Suppressor macrophage treated with lipopolysaccharide for 1 hour (primary cell): ENCODE measurements at regions not wholly inside any gene's neighbourhood (a gene's known extent, or its start where the extent isn't known, plus 50 kb on each side); places are given as distances from the start of the nearest gene placed in this dataset.

Experiments
- DNase-seq, 3 donors: peaks; one replicate each; pipeline ENCODE4 v3.0.0-alpha.2; 2020 to 2022

DNA sequence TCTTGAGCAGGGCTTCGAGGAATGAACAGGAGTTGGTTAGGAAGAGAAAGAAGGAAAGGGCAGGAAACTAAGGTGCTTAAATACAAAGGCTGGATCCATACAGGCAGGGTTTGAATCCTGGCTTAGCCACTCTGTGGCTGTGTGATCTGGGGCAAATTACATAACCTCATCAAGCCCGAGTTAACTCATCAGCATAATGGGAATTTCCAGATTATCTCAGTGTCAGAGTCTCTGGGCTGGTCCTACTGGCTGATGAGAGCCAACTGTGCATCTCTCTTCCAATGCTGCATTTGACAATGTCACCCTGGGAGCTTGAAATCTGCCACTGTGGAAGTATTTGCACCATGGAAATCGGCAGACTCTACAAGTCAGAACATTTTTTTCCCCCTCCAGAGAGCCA, 83.8 kb upstream of the SLC6A6 start:
- peak; percentile 73 to 79 (median 75) for DNase-seq

DNA sequence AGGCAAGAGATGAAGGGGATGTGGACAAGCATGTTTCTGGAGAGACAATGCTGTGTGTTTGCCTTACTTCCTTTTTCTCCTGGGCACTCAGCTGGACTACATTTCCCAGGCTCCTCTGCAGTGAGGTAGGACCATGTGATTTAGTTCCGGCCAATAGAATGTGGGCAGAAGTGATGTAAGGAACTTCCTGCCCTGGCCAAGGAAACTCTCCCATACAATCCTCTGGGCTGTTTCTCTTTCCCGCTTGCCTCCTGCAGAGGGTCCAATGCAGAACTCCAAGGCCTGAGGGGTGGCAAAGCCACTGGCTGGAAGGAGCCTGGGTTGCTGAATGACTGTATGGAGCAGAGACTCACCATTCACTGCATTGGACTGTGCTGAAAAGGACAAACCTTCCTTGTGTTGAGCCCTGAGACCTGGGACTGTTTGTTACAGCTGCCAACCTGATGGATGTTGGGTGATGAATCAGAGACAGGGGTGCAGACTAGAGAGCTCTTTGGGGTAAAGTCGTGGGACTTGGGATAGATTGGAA, 82.7 kb upstream of the SLC6A6 start:
- peak; percentile 88 to 93 (median 91) for DNase-seq

DNA sequence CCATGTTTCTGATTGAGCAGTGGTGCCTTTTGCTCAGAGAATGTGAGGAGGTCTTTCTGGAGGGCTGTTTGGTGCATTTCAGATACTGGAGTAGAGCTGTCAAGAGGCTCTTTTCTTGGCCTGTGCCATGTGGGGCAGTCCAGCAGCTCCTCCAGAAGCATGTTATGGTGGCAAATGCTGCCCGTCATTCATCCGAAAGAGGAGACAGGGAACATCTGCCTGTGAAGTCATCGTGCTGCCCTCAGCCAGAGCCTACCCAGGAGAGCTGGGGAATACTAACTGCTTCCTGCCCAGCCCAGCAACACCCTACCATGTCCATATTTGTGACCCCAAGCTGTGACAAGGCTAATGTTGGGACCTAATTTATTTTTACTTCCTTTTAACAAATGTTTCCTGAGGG, 82.2 kb upstream of the SLC6A6 start:
- DNase-seq, result no peak

DNA sequence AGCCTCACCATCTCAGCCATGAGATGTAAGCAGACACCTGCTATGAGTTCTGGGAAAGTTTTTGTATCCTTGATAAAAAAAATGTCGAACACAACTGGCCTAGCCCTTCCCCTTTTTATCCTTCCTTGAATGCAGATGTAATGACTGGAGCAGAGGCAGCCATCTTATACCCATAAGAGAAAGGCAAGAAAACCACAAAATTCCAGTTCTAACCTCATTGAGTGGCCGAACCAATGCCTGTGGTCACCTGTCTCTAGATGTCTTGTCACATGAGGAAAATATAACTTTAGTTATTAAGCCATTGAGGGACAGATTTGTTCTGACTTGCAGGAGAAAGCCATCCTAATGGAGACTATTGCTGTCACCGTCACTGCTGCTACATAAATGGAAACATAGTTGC, 80.4 kb upstream of the SLC6A6 start:
- DNase-seq, result no peak

DNA sequence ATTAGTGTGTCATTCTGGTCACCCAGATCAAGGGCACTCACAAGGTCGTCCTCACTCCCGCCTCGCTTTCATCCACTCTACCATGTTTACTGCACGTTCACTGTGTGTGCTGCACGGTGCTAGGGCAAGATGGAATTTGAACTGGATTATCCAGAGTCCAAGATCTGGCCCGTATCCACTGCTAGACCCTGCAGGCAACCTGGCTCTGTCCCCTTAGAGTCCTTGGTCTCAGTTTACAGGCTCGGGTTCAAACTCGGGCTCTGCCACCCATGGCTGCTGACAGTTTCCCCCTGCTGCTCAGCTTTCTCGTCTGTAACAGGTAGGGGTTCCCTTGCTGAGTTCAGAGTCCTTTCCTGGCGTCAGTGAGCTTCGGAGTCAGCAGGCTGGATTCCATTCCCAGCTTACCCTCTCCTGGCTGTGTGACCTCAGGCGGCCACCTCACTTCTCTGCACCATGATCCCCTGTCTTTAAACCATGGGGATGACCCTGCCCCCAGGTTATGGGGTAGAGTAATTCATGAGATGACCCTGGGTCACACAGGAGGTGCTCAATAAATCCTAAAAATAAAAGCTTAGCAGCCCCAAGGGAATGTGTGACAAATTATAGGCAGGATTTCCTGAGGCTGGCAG, 79.6 kb upstream of the SLC6A6 start:
- no peak for DNase-seq

DNA sequence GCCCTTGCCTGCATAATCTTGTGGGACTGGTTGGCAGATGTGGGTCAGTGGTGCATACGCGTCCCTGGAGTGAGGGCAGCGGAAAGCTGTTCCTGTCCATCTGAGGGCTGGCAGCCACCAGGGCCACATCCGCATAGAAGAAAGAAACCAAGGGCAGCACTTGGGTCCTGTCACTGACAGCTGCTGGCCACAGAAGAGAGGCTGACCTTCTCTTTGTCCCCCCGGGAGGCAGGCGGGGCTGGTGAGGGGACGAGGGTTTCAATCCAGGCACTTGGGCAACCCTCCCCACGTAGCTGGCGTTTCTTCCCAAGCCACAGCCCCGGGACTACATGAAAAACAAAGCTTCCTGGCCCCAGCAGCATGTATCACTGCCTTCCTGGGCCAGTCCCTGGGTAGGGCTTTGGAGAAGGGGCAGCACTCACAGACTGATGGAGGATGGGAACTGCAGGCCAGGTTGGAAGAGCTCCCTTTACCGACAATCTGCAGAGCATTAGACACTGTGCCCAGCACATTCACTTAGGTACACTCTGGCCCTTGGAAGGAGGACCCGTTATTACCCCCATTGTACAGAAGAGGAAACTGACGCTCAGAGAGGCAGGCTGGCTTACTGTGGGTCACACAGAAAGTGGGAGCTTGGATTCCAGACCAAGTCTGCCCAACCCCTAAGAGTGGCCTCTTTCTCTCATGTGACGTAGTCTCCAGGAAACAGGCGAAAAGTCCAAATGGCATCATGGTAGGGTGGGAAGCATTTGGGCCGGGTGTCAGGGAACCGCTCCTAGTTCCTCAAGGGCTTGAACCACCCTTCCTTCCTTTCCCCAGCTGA, 78.8 kb upstream of the SLC6A6 start:
- peak in 2 of 3 donors; percentile 32 to 36 for DNase-seq

DNA sequence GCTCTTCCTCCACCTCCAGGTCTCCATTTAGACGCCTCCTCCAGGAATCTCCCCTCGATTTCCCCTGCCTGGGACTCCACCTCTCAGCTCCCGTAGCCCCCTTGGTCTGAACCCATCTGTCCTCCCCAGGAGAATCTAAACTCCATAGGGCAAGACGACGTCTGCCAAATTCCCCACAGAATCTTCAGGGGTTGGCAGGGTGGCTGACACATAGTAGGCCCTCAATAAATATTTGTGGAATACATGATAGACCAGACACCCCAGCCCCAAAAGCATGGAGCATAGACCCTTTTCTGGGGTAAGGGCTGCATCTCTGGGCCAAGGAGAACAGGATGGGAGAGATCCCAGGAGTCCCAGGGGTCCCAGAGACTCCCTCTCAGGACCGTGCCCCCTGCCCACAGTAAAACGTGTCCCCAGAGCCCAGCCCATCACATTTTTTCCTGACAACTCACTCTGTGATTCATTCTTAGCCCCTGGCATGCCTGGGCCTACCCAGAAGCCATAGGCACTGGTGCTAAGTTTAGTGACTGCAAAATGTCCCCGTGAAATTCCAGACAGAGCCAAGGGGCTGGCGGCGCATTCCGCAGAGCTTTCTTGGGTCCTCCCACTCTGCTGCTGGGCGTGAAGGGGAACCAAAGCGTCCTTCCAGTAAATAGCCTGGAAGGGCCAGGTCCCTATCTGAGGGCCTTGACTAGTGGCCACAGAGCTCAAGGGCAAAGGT, 78.0 kb upstream of the SLC6A6 start:
- no peak for DNase-seq

DNA sequence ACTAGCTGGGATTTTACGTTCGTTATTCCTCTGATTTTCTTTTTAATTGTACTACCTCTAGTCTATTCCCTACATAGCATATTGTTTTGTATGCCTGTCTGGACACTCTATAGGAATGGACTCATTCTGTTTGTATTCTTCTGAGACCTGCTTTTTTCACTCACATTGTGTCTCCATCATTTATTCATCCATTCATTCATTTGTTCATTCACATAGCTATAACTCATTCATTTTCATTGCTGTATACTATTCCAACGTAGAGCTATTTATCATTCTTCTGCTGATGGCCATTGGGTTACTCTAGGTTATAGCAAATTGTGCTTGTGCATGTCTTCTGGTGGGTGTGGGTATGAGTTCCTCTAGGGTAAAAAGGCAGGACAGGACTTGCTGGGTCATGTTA, 74.0 kb upstream of the SLC6A6 start:
- no peak for DNase-seq

DNA sequence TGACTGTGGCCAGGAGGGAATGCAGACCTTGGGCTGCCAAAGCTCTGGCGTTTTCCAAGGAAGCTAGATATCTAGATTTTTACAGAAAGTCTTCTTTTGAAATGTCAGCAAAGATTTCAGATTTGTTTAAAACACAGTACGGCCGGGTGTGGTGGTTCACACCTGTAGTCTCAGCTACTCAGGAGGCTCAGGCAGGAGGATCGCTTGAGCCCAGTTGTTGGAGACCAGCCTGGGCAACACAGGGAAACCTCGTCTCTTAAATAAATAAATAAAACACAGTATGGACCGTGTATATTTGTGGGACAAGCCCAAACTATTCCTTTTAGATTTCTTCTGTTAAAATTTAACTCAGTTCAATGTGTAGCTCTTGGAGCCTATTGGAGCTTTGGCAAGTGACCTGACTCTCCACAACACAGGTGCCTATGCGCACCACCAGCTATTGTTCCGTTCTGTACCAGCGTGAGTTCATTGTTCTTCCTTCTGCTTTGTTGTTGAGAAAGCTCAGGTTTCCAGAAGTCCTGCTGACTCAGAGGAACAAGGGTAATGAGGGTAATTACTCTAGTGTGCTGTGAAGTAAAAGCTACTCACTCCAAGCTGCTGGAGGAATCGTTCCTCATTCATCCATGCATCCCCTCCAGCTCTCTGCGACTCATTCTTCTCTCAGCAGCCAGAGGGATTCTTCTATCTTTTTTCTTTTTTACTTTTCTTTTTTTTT, 73.1 kb upstream of the SLC6A6 start:
- DNase-seq, result peak; percentile 61 to 75 (median 71)

DNA sequence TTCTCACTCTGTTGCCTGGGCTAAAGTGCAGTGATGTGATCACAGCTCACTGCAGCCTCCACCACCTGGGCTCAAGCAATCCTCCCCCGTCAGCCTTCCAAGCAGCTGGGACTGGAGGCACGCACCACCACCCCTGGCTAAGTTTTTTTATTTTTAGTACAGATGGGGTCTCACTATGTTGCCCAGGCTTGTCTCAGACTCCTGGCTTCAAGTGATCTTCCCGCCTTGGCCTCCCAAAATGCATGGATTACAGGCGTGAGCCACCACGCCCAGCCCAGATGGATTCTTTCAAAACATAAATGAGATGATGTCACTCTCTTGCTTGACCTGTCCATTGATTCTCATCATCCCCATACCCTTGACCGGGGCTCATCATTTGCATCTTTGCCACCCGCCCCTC, 72.6 kb upstream of the SLC6A6 start:
- no peak for DNase-seq

DNA sequence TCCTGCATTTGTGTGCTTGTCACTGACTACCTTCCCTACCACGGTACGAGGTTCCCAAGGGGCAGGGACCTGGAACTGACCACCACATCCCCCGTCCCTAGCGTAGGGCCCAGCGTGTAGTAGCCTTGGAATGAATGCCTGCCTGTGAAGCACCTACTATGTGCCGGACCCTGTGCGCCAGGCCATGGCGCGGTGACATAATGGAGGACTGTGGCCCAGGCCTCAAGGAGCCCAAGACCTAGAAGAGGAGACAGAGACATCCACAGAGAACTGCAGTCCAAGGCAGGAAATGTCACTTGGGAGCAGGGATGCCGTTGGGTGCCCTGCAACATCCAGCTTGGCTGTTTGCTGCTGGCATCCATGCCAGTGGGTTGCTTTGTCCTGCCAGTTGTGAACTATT, 71.9 kb upstream of the SLC6A6 start:
- no peak for DNase-seq

DNA sequence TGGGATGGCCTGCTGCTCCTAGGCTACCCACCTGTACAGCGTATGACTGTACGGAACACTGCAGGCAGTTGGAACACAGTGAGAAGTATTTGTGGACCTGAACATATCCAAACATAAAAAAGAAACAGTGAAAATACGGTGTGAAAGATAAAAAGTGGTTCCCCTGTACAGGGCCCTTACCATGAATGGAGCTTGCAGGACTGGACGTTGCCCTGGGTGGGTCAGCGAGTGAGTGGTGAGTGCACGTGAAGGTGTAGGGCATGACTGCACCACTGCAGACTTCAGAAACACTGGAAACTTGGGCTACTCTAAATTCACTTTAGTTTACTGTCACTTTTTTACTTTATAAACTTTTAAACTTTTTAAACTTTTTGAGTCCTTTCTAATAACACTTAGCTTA, 71.2 kb upstream of the SLC6A6 start:
- DNase-seq, result no peak

DNA sequence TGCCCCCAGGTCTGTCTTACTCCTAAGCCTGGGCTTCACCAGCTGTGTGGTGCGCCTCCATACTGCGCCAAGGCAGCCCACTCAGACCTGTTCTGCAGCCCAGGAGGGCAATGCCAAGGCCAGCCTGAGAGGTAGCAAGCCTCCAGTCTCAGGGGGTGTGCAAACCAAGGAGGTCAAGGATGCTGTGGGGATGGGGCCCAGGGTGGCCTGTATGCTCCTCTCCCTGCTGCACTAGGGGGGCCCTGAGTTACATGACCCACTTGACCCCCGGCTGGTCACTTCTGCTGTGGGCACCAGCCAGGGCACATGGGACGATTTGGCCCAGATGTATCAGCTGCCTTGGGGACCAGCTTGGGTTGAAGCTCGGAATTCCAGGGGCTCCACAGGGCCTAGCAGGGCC, 70.0 kb upstream of the SLC6A6 start:
- no peak for DNase-seq

DNA sequence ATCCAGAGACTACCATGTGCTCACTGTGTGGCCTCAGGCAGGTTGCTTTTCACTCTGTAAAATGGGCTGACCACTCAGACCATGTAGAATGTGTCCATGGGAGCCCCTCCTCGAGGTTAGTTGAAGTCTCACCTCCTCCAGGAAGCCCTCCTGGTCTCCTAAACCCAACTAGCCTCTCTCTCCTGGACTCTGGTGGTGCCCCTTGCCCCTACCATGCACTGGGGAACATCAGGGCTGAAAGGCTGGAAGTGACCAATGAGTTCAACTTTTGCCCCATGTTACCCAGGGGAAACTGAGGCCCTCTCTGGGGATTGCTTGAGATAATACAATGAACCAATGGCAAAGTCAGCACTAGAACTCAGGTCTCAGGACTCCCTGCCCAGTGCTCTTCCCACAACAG, 69.2 kb upstream of the SLC6A6 start:
- no peak for DNase-seq

DNA sequence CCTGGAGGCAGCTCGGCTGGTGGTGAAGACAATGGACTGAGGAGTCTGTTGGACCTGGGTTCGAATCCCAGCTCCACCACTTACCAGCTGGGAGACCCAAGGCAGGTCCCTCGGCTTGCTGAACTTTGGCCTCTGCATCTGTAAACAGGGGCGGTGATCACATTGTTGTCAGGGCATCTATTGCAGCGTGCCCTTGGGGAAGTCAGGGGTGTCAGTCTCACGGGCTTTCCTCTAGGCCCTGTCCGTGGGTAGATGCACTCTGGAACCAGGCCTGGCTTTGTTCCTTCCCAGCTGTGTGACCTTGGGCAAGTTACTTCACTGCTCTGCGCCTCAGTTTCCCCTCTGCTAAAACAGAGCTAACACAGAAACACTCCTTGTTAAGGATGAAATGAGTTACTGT, 68.8 kb upstream of the SLC6A6 start:
- peak; percentile 67 to 77 (median 71) for DNase-seq

DNA sequence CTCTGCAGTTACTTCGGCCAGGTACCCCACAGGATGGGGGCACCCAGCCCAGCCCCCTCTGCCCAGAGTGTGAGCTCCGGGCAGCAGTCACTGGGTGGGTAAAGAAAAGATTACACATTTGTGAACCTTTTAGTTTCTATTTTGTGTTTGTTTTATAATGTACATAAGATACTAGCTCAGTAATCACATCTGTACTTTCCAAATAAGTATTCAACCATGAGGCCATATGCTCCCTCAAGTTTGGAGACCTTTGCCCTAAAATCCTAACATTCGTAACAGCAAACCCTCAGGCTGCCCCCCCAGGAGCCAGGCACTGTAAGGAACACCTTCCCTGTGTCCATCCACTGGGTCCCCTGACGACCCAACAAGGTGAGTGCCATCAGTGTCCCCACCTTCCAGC, 68.3 kb upstream of the SLC6A6 start:
- no peak for DNase-seq

DNA sequence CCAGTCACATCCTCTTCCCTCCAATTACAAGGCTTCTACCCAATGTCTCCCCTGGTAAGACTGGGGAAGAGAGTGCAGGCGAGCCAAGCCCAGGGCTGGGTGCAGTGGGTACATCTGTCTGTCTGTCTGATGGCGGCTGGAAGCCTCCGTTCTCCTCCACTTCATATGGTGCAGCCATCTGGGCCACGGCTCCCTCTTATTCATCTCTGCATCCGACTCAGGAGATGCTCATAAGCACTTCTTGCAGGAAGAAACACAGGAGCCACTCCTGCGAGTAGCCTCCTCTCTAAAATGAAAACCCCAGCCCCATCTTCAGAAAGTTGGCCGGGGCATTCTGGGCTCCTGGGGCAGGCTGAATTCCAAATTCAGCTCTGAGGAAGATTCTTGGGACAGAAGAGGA, 67.5 kb upstream of the SLC6A6 start:
- no peak for DNase-seq

DNA sequence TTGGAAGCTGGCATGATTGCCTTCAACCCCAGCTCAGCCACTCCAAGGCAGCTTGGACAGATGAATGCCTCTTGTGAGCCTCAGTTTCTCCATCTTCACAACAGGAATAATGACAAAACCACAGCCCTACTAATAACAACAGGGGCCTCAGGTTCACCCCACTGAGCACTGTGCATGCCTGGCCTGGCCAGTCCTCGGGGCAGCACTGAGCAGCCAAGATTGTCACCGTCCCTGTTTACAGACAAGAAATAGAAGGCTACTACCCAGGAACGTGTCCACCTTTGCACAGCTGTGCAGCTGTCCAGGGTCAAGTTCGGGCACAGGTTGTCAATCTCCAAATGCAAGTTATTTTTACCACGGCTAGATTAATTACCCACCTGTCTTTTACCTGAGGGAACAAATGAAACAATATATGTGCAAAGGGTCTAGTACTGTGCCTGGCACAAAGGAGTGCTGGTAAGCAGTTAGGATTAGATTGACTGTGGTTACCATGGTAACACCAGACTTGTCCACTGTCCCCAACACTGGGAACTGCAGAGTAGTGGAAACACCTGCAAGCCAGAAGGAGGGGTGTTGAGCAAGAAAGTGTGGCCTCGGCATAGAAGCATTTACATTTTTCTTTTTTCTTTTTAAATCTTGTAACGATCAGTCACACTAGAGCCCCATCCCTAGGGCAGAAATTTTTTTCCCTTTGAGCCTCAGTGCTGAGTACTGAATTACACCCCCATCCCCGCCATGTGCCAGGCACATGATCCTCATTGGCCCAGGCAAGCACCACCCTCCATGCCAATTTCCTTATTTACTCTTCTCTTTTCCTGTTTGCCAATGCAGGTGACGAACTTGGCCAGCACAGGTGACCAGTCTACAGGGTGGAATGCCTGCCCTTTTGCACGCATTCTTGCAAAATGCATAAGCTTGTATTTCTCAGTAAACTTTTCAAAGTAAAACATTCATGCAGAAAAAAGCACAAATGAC, 66.3 kb upstream of the SLC6A6 start:
- DNase-seq, result no peak

DNA sequence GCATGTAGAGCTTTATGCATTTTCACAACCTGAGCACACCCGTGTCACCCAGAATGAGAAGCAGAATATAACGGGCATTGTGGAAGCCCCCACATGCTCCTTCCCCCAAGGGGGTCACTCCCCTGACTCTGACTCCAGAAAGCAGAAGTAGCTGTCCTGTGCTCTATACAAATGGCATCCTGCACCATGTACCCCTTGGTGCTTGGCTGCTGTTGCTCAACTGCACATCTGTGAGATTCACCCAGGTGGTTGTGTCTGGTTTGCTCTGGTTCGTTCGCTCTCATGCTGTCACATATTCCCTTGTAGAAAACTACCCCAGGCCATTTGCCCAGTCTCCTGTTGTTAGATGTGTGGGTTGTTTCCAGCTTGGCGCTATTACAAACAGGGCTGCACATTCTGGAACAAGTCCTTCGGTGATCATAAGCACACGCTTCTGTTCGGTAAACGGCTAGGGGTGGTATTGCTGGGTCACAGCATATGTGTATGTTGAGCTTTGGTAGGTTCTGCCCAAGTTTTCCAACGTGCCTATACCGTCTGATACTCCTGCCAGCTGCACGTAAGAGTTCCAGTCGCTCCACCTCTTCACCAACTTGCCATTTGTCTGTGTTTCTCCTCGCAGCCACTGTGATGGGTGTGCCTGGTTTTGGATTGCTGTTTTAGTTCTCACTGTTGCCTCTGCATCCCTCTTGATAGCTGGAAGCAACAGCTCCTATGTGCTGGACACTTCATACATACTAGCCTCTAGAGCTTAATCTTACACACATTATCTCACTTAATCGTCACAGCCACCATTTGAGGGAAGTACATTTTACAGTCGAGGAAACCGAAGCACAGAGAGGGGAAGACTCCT, 65.4 kb upstream of the SLC6A6 start:
- no peak for DNase-seq

DNA sequence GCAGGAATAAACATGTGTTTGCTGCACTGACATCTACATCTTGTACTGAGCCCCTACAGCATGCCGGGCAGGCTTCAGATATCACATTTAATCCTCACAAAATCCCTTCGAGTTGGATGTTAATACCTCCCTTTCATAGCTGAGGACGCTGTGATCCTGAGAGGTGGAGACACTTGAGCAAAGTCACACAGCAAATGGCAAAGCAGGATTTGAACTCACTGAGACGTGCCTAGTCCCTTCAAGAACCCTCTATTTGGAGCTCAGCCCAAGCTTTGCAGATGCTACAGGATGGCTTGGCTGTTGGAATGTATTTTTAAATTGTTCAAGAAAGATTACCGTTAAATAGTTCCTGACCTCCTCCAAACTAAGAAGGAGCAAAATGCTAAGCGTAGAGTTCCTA, 64.6 kb upstream of the SLC6A6 start:
- no peak for DNase-seq

DNA sequence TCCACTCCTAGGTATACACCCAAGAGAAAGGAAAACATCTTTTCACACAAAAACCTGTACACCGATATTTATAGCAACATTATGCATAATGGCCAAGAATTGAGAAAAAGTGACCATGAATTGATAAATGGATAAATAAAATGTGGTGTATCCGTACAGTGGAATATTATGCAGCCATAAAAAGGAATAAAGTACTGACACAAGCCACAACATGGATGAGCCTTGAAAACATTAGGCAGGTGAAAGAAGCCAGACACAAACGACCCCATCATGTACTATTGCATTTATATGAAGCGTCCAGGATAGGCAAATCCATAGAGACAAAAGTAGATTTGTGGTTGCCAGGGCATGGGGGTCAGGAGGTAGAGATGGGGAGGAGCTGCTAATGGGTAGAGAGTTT, 64.2 kb upstream of the SLC6A6 start:
- DNase-seq, result no peak
